WI38 (cell line): ENCODE measurements at regions not wholly inside any gene's neighbourhood (a gene's known extent, or its start where the extent isn't known, plus 50 kb on each side); places are given as distances from the start of the nearest gene placed in this dataset.
"Not testable (repeated sequence)": the region's sequence is repeated elsewhere in the genome, so short reads cannot be mapped to it uniquely, and the experiment has no call there.

Experiments
- H3K4me3 ChIP-seq: 2 replicates; pipeline ENCODE4 v1.5.1; 2011; ENCODE audit warnings: low read depth, mild to moderate bottlenecking, control low read depth, low read length
- TF ChIP-seq, protein P1 (sequence below): IDR thresholded peaks from 2 replicates; pipeline ENCODE4 v1.5.1; 2012; ENCODE audit warnings: low read depth, mild to moderate bottlenecking, control low read depth, low read length

DNA sequence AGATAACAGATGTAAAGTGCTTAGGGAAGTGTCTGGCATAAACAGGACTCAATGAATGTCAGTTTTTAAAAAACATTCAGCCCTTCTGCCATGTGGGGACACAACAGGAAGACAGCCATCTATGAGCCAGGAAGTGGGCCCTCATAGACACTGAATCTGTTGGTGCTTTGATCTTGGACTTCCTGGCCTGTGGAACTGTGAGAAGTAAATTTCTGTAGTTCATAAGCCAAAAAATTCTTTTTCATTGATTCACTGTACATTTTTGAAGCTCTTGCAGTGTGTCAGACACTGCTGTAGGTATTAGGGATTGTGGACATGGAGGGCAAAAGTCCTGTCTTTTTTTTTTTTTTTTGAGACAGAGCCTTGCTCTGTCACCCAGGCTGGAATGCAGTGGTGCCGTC is 188.6 kb downstream of the HIPK3 start:
- H3K4me3 ChIP-seq: no peak overlapping the region
- TF ChIP-seq, protein P1, sequence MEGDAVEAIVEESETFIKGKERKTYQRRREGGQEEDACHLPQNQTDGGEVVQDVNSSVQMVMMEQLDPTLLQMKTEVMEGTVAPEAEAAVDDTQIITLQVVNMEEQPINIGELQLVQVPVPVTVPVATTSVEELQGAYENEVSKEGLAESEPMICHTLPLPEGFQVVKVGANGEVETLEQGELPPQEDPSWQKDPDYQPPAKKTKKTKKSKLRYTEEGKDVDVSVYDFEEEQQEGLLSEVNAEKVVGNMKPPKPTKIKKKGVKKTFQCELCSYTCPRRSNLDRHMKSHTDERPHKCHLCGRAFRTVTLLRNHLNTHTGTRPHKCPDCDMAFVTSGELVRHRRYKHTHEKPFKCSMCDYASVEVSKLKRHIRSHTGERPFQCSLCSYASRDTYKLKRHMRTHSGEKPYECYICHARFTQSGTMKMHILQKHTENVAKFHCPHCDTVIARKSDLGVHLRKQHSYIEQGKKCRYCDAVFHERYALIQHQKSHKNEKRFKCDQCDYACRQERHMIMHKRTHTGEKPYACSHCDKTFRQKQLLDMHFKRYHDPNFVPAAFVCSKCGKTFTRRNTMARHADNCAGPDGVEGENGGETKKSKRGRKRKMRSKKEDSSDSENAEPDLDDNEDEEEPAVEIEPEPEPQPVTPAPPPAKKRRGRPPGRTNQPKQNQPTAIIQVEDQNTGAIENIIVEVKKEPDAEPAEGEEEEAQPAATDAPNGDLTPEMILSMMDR: no peak

DNA sequence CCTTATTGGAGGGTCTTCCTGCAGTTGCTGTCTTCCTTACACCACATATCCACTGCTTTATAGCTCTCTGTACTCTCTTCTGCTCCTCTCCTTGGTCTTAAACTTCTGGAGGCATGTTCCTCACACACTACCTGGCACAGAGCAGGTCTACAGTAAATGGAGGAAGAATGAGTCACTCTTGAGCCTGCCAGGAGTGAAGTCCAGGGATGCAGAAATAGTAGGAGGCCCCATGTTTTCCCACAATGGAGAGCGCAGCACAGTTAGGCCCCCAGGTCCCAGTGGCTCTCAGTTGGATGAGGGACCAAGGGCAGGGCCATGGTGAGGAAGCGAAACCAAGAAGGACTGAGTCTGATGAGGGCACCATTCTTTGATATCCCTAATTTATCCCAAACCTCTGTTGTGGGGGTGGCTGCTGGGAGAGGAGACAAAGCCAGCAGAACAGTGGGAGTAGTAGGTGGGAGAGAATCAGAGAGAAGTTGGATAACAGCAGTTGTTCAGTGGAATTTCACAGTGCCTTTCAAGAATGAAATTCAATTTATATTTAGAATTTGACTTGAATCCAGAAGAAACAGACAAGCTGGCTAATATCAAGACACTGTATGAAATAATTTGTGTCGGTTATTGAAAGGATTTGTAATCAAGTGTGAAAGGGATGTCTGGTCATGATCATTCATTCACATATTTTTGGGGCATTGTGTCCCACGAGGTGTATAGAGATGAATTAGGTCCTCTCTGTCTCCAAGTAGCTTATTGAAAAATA is 187.8 kb downstream of the HIPK3 start:
- TF ChIP-seq, protein P1: no peak
- no peak overlapping the region for H3K4me3 ChIP-seq

DNA sequence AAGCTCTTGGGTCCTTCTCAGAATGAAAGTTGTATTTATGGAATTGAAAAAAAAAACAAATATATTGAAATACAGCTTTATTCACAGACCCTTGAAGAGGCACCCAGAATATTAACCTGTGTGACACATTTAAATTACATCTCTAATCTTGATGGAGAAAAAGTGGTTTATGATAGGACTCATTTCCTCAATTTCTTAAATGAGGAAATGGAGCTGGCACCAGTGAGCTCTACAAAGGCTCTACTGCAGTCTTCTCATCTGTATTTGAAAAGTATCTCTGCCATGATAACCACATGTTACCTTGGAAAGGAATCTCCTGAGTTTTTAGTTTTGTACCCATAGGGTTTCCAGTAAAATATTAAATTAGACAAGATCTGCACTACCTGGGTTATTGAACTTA is 186.5 kb downstream of the HIPK3 start:
- no peak overlapping the region for H3K4me3 ChIP-seq
- TF ChIP-seq, protein P1: no peak

DNA sequence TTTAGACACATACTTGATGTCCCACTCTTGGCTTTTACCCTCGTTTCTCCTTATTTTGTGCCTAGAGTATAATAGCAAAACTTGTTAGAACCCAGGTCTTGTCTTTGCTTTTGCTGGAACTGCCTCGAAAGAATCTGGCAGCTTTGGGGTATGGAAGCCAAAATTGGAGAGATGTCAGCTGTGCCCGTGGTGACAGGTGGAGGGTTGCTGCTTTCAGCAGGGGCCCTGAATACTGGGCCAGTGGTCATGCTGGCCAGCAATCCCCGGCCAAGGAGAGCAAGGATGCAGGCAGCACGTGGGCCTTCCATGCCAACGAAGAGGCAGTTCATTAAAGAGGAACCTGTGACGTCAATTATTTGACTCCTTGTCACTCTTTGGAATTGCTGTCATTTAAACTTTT is 181.1 kb downstream of the HIPK3 start:
- TF ChIP-seq, protein P1: no peak
- no peak overlapping the region for H3K4me3 ChIP-seq

DNA sequence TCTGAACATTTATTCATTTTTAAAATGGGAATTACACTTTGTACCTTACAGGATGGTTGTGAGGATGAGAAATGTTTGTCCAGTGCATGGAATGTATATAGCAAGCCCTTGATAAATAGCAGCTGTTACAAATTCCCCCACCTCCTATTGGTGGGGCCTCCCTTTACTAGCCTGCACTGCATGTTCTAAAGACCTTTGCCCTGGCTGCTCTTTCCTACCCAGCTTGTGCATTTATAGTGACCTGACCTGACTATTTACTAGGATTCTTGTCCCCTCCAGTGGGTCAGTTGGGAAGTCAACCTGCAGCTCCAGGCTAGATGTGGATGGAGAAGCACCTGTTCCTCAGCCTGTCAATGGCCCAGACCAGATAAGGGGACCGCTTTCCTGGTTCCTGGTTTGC is 180.3 kb downstream of the HIPK3 start:
- H3K4me3 ChIP-seq: no peak overlapping the region
- TF ChIP-seq, protein P1: no peak

DNA sequence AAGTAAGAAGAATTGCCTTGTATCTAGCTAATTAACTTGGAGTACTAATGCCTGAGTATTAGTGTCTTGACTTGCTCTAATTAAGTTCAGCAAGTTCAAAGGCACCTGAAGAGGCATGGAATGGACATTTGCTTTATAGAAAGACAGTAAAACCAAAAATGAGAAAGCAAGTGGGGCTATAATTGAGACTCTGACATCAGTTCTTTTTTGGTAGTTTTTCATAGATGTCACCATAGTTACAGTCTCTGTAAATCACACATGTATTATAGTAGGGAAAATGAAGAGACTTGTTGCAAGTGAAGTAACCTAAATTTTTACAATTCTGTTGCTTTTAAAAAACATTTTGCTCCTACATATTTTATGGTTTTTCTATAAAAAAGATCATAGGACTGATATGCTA is 178.0 kb downstream of the HIPK3 start:
- TF ChIP-seq, protein P1: no peak
- H3K4me3 ChIP-seq: no peak overlapping the region

DNA sequence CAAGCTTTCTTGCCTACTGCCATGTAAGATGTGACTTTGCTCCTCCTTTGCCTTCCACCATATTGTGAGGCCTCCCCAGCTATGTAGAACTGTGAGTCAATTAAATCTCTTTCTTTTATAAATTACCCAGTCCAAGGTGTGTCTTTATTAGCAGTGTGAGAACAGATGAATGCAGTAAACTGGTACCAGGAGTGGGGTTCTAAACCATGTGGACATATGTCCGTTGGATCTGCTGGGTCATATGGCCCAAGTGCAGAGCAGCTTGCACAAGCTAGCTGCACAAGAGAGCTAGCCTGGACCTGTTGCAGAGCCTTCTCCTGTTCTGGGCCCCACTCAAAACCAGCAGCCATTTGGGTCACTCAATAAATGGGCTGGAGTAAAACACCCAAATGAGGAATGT is 177.1 kb downstream of the HIPK3 start:
- TF ChIP-seq, protein P1: no peak
- H3K4me3 ChIP-seq: no peak overlapping the region

DNA sequence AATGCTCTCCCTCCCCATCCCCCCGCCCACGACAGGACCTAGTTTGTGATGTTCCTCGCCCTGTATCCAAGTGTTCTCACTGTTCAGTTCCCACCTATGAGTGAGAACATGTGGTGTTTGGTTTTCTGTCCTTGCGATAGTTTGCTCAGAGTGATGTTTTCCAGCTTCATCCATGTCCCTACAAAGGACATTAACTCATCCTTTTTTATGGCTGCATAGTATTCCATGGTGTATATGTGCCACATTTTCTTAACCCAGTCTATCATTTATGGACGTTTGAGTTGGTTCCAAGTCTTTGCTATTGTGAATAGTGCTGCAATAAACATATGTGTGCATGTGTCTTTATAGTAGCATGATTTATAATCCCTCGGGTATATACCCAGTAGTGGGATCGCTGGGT is 171.3 kb downstream of the HIPK3 start:
- H3K4me3 ChIP-seq: not testable (repeated sequence)
